Stimulated activated CD4-positive, alpha-beta T cell treated with anti-CD3 and anti-CD28 coated beads, TNF-alpha, amount 100 ng/mL, for 4 hours (primary cell): ENCODE measurements at regions not wholly inside any gene's neighbourhood (a gene's known extent, or its start where the extent isn't known, plus 50 kb on each side); places are given as distances from the start of the nearest gene placed in this dataset.

Source experiments
- DNase-seq, 3 experiments: peaks; one replicate each; pipeline ENCODE4 v3.0.0-alpha.2; 2020; ENCODE audit warnings: low read depth in 3 of 3

GRCh38 chr11:115873813-115874212, 369.6 kb upstream of the CADM1 start:
- no peak for DNase-seq

- no peak for DNase-seq
Measured at GRCh38 chr11:115872416-115872815, 368.2 kb upstream of the CADM1 start.

GRCh38 chr11:115871161-115871760, 367.0 kb upstream of the CADM1 start:
- no peak for DNase-seq

- no peak for DNase-seq
Measured at GRCh38 chr11:115869780-115870431, 365.7 kb upstream of the CADM1 start.

GRCh38 chr11:115869131-115869530, 364.9 kb upstream of the CADM1 start:
- no peak for DNase-seq

GRCh38 chr11:115860246-115860645, 356.0 kb upstream of the CADM1 start:
- DNase-seq, result no peak

GRCh38 chr11:115848611-115849010, 344.4 kb upstream of the CADM1 start:
- no peak for DNase-seq

GRCh38 chr11:115848080-115848479, 343.9 kb upstream of the CADM1 start:
- no peak for DNase-seq

- DNase-seq, result no peak
Measured at GRCh38 chr11:115845872-115846271, 341.7 kb upstream of the CADM1 start.

- no peak for DNase-seq
Measured at GRCh38 chr11:115843685-115844084, 339.5 kb upstream of the CADM1 start.

- DNase-seq, result no peak
Measured at GRCh38 chr11:115843111-115843510, 338.9 kb upstream of the CADM1 start.

- no peak for DNase-seq
Measured at GRCh38 chr11:115820026-115820425, 315.8 kb upstream of the CADM1 start.

- no peak for DNase-seq
Measured at GRCh38 chr11:115819014-115819413, 314.8 kb upstream of the CADM1 start.

- no peak for DNase-seq
Measured at GRCh38 chr11:115817844-115818468, 313.7 kb upstream of the CADM1 start.

GRCh38 chr11:115808351-115808940, 304.2 kb upstream of the CADM1 start:
- no peak for DNase-seq

- DNase-seq, result no peak
Measured at GRCh38 chr11:115806056-115806455, 301.8 kb upstream of the CADM1 start.

GRCh38 chr11:115803073-115803740, 299.0 kb upstream of the CADM1 start:
- DNase-seq, result no peak

- DNase-seq, result no peak
Measured at GRCh38 chr11:115802641-115803040, 298.4 kb upstream of the CADM1 start.

GRCh38 chr11:115792903-115793302, 288.7 kb upstream of the CADM1 start:
- no peak for DNase-seq

- no peak for DNase-seq
Measured at GRCh38 chr11:115787302-115787701, 283.1 kb upstream of the CADM1 start.

GRCh38 chr11:115784796-115785521, 280.7 kb upstream of the CADM1 start:
- DNase-seq, result no peak
